ENCODE measurements at regions not wholly inside any gene's neighbourhood (a gene's known extent, or its start where the extent isn't known, plus 50 kb on each side); places are given as distances from the start of the nearest gene placed in this dataset.

- Mint-ChIP-seq H3K27me3 (no peaks in the 10 kb centered on the region), H3K27ac (no peak overlapping the region), H3K9me3 (no peaks in the 10 kb centered on the region), H3K4me1 (ENCODE audit: low read depth) (no peaks in the 10 kb centered on the region), H3K4me3 (no peak overlapping the region), H3K36me3 (ENCODE audit: low read depth) (no peaks in the 10 kb centered on the region)
- POLR2A ChIA-PET = interaction anchor here (1.1 kb wide), 1 partner anchor 9 kb away, joined by 3 read pairs; no protein-coding TSS in a partner anchor
- no peak for TF ChIP-seq CTCF (IDR thresholded peaks at IDR 0.05)
- ATAC-seq (no peak), DNase-seq (no peak)
- CTCF ChIA-PET = no interaction called here
- intact Hi-C loops (cut with micrococcal nuclease) = no loop called here
Observed at GRCh38 chr19:30070968-30071632, 129.1 kb downstream of the URI1 start.

GRCh38 chr19:30071871-30072270 is 129.8 kb downstream of the URI1 start:
- H3K36me3 Mint-ChIP-seq (ENCODE audit: low read depth) = no peaks in the 10 kb centered on the region
- ChIA-PET CTCF (no interaction called here), POLR2A (interaction anchor here (1.1 kb wide), 1 partner anchor 10 kb away, joined by 3 read pairs; no protein-coding TSS in a partner anchor)
- no peaks in the 10 kb centered on the region for H3K4me1 Mint-ChIP-seq (ENCODE audit: low read depth)
- H3K27me3 Mint-ChIP-seq = no peaks in the 10 kb centered on the region
- no peak for DNase-seq
- no peaks in the 10 kb centered on the region for H3K9me3 Mint-ChIP-seq
- H3K27ac Mint-ChIP-seq = no peak overlapping the region
- no peak for ATAC-seq
- no peak for TF ChIP-seq CTCF (IDR thresholded peaks at IDR 0.05)
- no peak overlapping the region for H3K4me3 Mint-ChIP-seq
- intact Hi-C loops (cut with micrococcal nuclease) = no loop called here

- DNase-seq (no peak), ATAC-seq (no peak)
- intact Hi-C loops (cut with micrococcal nuclease) = no loop called here
- Mint-ChIP-seq H3K27ac (no peak overlapping the region), H3K4me3 (no peak overlapping the region), H3K36me3 (ENCODE audit: low read depth) (no peaks in the 10 kb centered on the region), H3K27me3 (no peaks in the 10 kb centered on the region), H3K4me1 (ENCODE audit: low read depth) (no peaks in the 10 kb centered on the region), H3K9me3 (no peaks in the 10 kb centered on the region)
- CTCF ChIA-PET = no interaction called here
- POLR2A ChIA-PET = no interaction called here
- no peak for TF ChIP-seq CTCF (IDR thresholded peaks at IDR 0.05)
Observed at GRCh38 chr19:30073152-30074000, 131.3 kb downstream of the URI1 start.

- Mint-ChIP-seq H3K27ac (no peak overlapping the region), H3K4me1 (ENCODE audit: low read depth) (no peaks in the 10 kb centered on the region), H3K27me3 (peaks cover 2% of the 10 kb centered on the region), H3K4me3 (no peak overlapping the region), H3K36me3 (ENCODE audit: low read depth) (no peaks in the 10 kb centered on the region), H3K9me3 (no peaks in the 10 kb centered on the region)
- ChIA-PET POLR2A (no interaction called here), CTCF (interaction anchor here (0.6 kb wide), 1 partner anchor 426 kb away, joined by 3 read pairs; no protein-coding TSS in a partner anchor)
- TF ChIP-seq CTCF (IDR thresholded peaks at IDR 0.05) = no peak
- DNase-seq (no peak), ATAC-seq (no peak)
- intact Hi-C loops (cut with micrococcal nuclease) = no loop called here
Observed at GRCh38 chr19:30074096-30074495, 132.1 kb downstream of the URI1 start.
